HG02870 (cell line): ENCODE measurements at regions not wholly inside any gene's neighbourhood (a gene's known extent, or its start where the extent isn't known, plus 50 kb on each side); places are given as distances from the start of the nearest gene placed in this dataset.

ENCODE experiments used
- ATAC-seq: cut with Tn5 transposase; IDR thresholded peaks from one replicate; pipeline ENCODE4 v1.9.1; 2021; ENCODE audit warnings: mild to moderate bottlenecking, moderate library complexity; ENCODE audit not compliant: unreplicated experiment

GRCh38 chr4:61036071-61036684, 163.9 kb upstream of the ADGRL3 start:
- no peak for ATAC-seq

GRCh38 chr4:61041527-61041926, 158.6 kb upstream of the ADGRL3 start:
- ATAC-seq, result no peak

GRCh38 chr4:61044837-61045236, 155.3 kb upstream of the ADGRL3 start:
- no peak for ATAC-seq

GRCh38 chr4:61049018-61049417, 151.1 kb upstream of the ADGRL3 start:
- no peak for ATAC-seq

- ATAC-seq, result no peak
Observed at GRCh38 chr4:61067381-61067780, 132.7 kb upstream of the ADGRL3 start.

GRCh38 chr4:61068060-61068459, 132.1 kb upstream of the ADGRL3 start:
- no peak for ATAC-seq

GRCh38 chr4:61068745-61069144, 131.4 kb upstream of the ADGRL3 start:
- ATAC-seq, result no peak

- no peak for ATAC-seq
Observed at GRCh38 chr4:61070269-61070668, 129.9 kb upstream of the ADGRL3 start.

GRCh38 chr4:61079427-61079826, 120.7 kb upstream of the ADGRL3 start:
- ATAC-seq, result no peak

GRCh38 chr4:61079976-61080375, 120.2 kb upstream of the ADGRL3 start:
- no peak for ATAC-seq

GRCh38 chr4:61085534-61085933, 114.6 kb upstream of the ADGRL3 start:
- no peak for ATAC-seq

- ATAC-seq, result no peak
Observed at GRCh38 chr4:61086357-61086756, 113.8 kb upstream of the ADGRL3 start.

GRCh38 chr4:61086979-61087378, 113.1 kb upstream of the ADGRL3 start:
- no peak for ATAC-seq

- no peak for ATAC-seq
Observed at GRCh38 chr4:61094854-61095598, 105.1 kb upstream of the ADGRL3 start.

- no peak for ATAC-seq
Observed at GRCh38 chr4:61128682-61129081, 71.4 kb upstream of the ADGRL3 start.

- no peak for ATAC-seq
Observed at GRCh38 chr4:61129971-61130370, 70.2 kb upstream of the ADGRL3 start.

GRCh38 chr4:61143461-61143860, 56.7 kb upstream of the ADGRL3 start:
- no peak for ATAC-seq

- ATAC-seq, result no peak
Observed at GRCh38 chr4:61149278-61149677, 50.8 kb upstream of the ADGRL3 start.
